Suprapubic skin (tissue), 4 donors: ENCODE measurements at regions not wholly inside any gene's neighbourhood (a gene's known extent, or its start where the extent isn't known, plus 50 kb on each side); places are given as distances from the start of the nearest gene placed in this dataset.

Experiments
- DNase-seq, 2 donors: peaks; one replicate each; pipeline ENCODE4 v3.0.0-alpha.2; 2019; ENCODE audit warnings: low spot score in 2 of 2
- H3K27ac ChIP-seq: fragments of 200-600 bp; sonication (generic); one replicate; pipeline ENCODE4 v1.5.1; 2019
- H3K27me3 ChIP-seq: fragments of 200-600 bp; sonication (generic); one replicate; pipeline ENCODE4 v1.5.1; 2019
- H3K36me3 ChIP-seq: fragments of 200-600 bp; sonication (generic); one replicate; pipeline ENCODE4 v1.5.1; 2019
- H3K4me1 ChIP-seq: fragments of 200-600 bp; sonication (generic); one replicate; pipeline ENCODE4 v1.5.1; 2019
- H3K4me3 ChIP-seq: fragments of 200-600 bp; sonication (generic); one replicate; pipeline ENCODE4 v1.5.1; 2019; ENCODE audit warnings: mild to moderate bottlenecking
- H3K9me3 ChIP-seq: fragments of 200-600 bp; sonication (generic); one replicate; pipeline ENCODE4 v1.5.1; 2019
- EP300 ChIP-seq: sonication (generic); formaldehyde crosslinking; IDR thresholded peaks from one replicate; pipeline ENCODE4 v1.6.1; 2017; ENCODE audit warnings: antibody characterized with exemption
- POLR2A ChIP-seq, 2 donors: fragments of 450-650 bp; IDR thresholded peaks; one replicate each; pipeline ENCODE4 v1.6.1; 2017; ENCODE audit warnings: antibody characterized with exemption in 2 of 2, mild to moderate bottlenecking in 2 of 2, moderate library complexity in 2 of 2
- POLR2AphosphoS5 ChIP-seq, 3 donors: sonication (generic); formaldehyde crosslinking; IDR thresholded peaks; one replicate each; pipeline ENCODE4 v1.6.1; 2017; ENCODE audit warnings: antibody characterized with exemption in 3 of 3
- WGBS: methylation state at CpG from one replicate; pipeline ENCODE4 v1.1.5; 2018; 5-methylcytosine and 5-hydroxymethylcytosine counted together
- TF ChIP-seq, protein P1 (sequence below), 2 donors: fragments of 200-600 bp in 1 of 2; fragments of 450-650 bp in 1 of 2; sonication (generic) in 1 of 2; IDR thresholded peaks; one replicate each; pipeline ENCODE4 v1.5.1; 2016 to 2019; ENCODE audit warnings: antibody characterized with exemption in 2 of 2, mild to moderate bottlenecking in 1 of 2, moderate library complexity in 1 of 2

- H3K27me3 ChIP-seq, result no peaks in the 10 kb centered on the region
- WGBS, result 49% methylated on average over 4 of the region's 4 CpGs
These were observed 355.1 kb upstream of the MBL2 start for GRCh38 chr10:53127686-53128085.

DNA sequence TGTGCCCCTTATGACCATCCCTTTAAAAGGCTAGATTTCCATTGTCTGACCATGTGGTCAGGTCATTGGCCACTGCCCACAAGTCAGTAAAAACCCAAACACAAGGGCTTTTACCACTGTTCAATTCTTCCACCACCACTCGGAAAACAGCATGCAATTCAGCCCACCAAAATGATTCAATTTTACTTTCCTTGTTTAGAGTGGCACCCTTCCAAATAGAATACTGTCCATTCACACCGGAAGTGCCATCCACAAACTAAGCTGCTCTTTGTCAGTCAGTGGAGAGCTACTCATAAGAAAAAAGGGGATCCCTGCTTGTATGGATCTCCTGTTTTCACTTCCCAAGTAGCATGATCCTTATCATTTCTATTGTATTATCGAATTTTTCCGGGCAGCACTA lies 350.7 kb upstream of the MBL2 start:
- Histone ChIP-seq H3K9me3 (no peaks in the 10 kb centered on the region), H3K4me3 (no peak overlapping the region), H3K36me3 (no peaks in the 10 kb centered on the region), H3K27ac (no peak overlapping the region), H3K27me3 (no peaks in the 10 kb centered on the region), H3K4me1 (peaks cover 5% of the 10 kb centered on the region)
- DNase-seq, result no peak
- TF ChIP-seq POLR2A (IDR thresholded peaks at IDR 0.05) (no peak), EP300 (no peak), POLR2AphosphoS5 (IDR thresholded peaks at IDR 0.05) (no peak)
- TF ChIP-seq, protein P1, sequence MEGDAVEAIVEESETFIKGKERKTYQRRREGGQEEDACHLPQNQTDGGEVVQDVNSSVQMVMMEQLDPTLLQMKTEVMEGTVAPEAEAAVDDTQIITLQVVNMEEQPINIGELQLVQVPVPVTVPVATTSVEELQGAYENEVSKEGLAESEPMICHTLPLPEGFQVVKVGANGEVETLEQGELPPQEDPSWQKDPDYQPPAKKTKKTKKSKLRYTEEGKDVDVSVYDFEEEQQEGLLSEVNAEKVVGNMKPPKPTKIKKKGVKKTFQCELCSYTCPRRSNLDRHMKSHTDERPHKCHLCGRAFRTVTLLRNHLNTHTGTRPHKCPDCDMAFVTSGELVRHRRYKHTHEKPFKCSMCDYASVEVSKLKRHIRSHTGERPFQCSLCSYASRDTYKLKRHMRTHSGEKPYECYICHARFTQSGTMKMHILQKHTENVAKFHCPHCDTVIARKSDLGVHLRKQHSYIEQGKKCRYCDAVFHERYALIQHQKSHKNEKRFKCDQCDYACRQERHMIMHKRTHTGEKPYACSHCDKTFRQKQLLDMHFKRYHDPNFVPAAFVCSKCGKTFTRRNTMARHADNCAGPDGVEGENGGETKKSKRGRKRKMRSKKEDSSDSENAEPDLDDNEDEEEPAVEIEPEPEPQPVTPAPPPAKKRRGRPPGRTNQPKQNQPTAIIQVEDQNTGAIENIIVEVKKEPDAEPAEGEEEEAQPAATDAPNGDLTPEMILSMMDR (IDR thresholded peaks at IDR 0.05), result no peak
- WGBS, result 60% methylated on average over 4 of the region's 4 CpGs

More at GRCh38 chr10:53127686-53128085, 355.1 kb upstream of the MBL2 start:
- H3K9me3 ChIP-seq, result no peaks in the 10 kb centered on the region
- no peak overlapping the region for H3K27ac ChIP-seq
- H3K4me1 ChIP-seq, result peaks cover 2% of the 10 kb centered on the region
- no peaks in the 10 kb centered on the region for H3K36me3 ChIP-seq
- no peak overlapping the region for H3K4me3 ChIP-seq
- TF ChIP-seq POLR2AphosphoS5 (IDR thresholded peaks at IDR 0.05) (no peak), EP300 (no peak), POLR2A (IDR thresholded peaks at IDR 0.05) (no peak)
- TF ChIP-seq, protein P1 (IDR thresholded peaks at IDR 0.05), result no peak
- DNase-seq, result no peak

DNA sequence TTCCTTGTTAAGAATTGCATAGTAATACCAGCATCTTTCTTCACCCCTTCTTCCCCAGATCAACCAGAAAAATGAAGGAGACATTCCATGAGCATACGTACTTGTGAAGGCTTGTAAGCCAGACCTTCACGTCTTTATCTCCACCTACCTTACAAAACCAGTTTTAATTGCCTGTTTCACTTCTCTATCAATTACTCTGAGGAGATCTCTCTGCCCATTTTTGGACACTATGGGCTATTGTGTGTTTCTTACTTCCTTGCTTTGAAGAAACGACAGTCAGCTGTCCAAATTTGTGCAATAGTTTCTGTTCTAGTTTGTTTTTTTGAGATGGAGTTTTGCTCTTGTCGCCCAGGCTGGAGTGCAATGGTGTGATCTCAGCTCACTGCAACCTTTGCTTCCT lies 349.7 kb upstream of the MBL2 start:
- 46% methylated on average over 4 of the region's 4 CpGs for WGBS
- no peaks in the 10 kb centered on the region for H3K36me3 ChIP-seq
- DNase-seq, result no peak
- no peaks in the 10 kb centered on the region for H3K9me3 ChIP-seq
- H3K27me3 ChIP-seq, result no peaks in the 10 kb centered on the region
- no peak overlapping the region for H3K27ac ChIP-seq
- peaks cover 5% of the 10 kb centered on the region for H3K4me1 ChIP-seq
- no peak overlapping the region for H3K4me3 ChIP-seq
- TF ChIP-seq POLR2A (IDR thresholded peaks at IDR 0.05) (no peak), EP300 (no peak), POLR2AphosphoS5 (IDR thresholded peaks at IDR 0.05) (no peak)
- TF ChIP-seq, protein P1 (IDR thresholded peaks at IDR 0.05), result no peak

DNA sequence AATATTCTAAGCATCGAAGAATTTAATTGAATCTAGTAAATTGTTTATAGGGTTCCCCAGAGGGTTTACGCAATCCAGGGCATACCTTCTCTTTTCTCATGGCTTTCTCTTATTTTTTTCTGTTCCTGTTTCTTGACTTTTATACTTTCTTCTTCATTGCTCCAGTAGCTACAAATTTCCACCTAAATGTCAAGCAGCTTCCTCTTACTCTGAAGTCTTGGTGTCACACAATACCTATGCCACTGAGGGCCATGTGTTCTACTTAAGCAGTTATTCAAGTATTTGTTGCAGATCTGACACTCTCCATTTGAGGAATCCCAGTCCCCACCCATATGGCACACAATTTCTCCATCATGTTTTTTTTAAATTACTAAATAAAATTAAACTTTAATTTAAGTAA lies 343.1 kb upstream of the MBL2 start:
- Histone ChIP-seq H3K4me1 (no peaks in the 10 kb centered on the region), H3K9me3 (no peaks in the 10 kb centered on the region), H3K36me3 (no peaks in the 10 kb centered on the region), H3K27me3 (no peaks in the 10 kb centered on the region), H3K27ac (no peak overlapping the region), H3K4me3 (no peak overlapping the region)
- no peak for TF ChIP-seq POLR2AphosphoS5 (IDR thresholded peaks at IDR 0.05)
- TF ChIP-seq, protein P1 (IDR thresholded peaks at IDR 0.05), result no peak
- no peak for TF ChIP-seq POLR2A (IDR thresholded peaks at IDR 0.05)
- TF ChIP-seq EP300, result no peak
- WGBS, result 95% methylated on average over 2 of the region's 2 CpGs
- no peak for DNase-seq

- 63% methylated on average over 4 of the region's 5 CpGs for WGBS
These were observed 338.9 kb upstream of the MBL2 start for GRCh38 chr10:53111529-53111928.

More at GRCh38 chr10:53111529-53111928, 338.9 kb upstream of the MBL2 start:
- Histone ChIP-seq H3K27ac (no peak overlapping the region), H3K36me3 (no peaks in the 10 kb centered on the region), H3K9me3 (no peaks in the 10 kb centered on the region), H3K4me3 (no peak overlapping the region), H3K4me1 (no peaks in the 10 kb centered on the region), H3K27me3 (no peaks in the 10 kb centered on the region)
- TF ChIP-seq POLR2AphosphoS5 (IDR thresholded peaks at IDR 0.05), result no peak
- TF ChIP-seq POLR2A (IDR thresholded peaks at IDR 0.05), result no peak
- no peak for TF ChIP-seq EP300
- TF ChIP-seq, protein P1 (IDR thresholded peaks at IDR 0.05), result no peak
- no peak for DNase-seq
